MM.1S (cell line): ENCODE measurements at regions not wholly inside any gene's neighbourhood (a gene's known extent, or its start where the extent isn't known, plus 50 kb on each side); places are given as distances from the start of the nearest gene placed in this dataset.

ENCODE experiments used
- CTCF ChIP-seq: fragments of 300-600 bp; sonication (generic); IDR thresholded peaks from 2 replicates; pipeline ENCODE4 v1.5.1; 2016; ENCODE audit warnings: antibody characterized with exemption, low read length, mixed read lengths
- EZH2 ChIP-seq: fragments of 300-600 bp; sonication (generic); optimal IDR thresholded peaks from 2 replicates; pipeline ENCODE3; 2017; ENCODE audit warnings: low read depth, mild to moderate bottlenecking, antibody characterized with exemption, low read length, mixed read lengths
- EZH2phosphoT487 ChIP-seq: fragments of 300-600 bp; sonication (generic); IDR thresholded peaks from 2 replicates; pipeline ENCODE4 v1.6.1; 2018; ENCODE audit warnings: antibody characterized with exemption, low read length

- no peak for TF ChIP-seq CTCF
- no peak for TF ChIP-seq EZH2
- no peak for TF ChIP-seq EZH2phosphoT487
These were observed 326.3 kb downstream of the FAT3 start for GRCh38 chr11:92550871-92551270.
